ENCODE measurements at regions not wholly inside any gene's neighbourhood (a gene's known extent, or its start where the extent isn't known, plus 50 kb on each side); places are given as distances from the start of the nearest gene placed in this dataset.

- Histone ChIP-seq H3K4me3 (replicated peaks; ENCODE audit: low read depth, low read length) (no peak overlapping the region), H3K27me3 (replicated peaks; ENCODE audit: control insufficient read depth, insufficient read depth, low read length) (no peaks in the 10 kb centered on the region), H3K36me3 (ENCODE audit: control insufficient read depth, insufficient read depth, low read length) (no peaks in the 10 kb centered on the region)
- TF ChIP-seq CTCF (IDR thresholded peaks at IDR 0.05; ENCODE audit: insufficient read depth, low read length, poor library complexity, severe bottlenecking) = no peak
- DNase-seq (ENCODE audit: extremely low read depth, insufficient read length) = no peak
Measured at GRCh38 chr20:10953437-10953836, 279.6 kb upstream of the JAG1 start.

GRCh38 chr20:10954137-10954840, 280.5 kb upstream of the JAG1 start:
- Histone ChIP-seq H3K27me3 (replicated peaks; ENCODE audit: control insufficient read depth, insufficient read depth, low read length) (no peaks in the 10 kb centered on the region), H3K36me3 (ENCODE audit: control insufficient read depth, insufficient read depth, low read length) (no peaks in the 10 kb centered on the region), H3K4me3 (replicated peaks; ENCODE audit: low read depth, low read length) (no peak overlapping the region)
- no peak for DNase-seq (ENCODE audit: extremely low read depth, insufficient read length)
- TF ChIP-seq CTCF (IDR thresholded peaks at IDR 0.05; ENCODE audit: insufficient read depth, low read length, poor library complexity, severe bottlenecking) = no peak

- Histone ChIP-seq H3K27me3 (replicated peaks; ENCODE audit: control insufficient read depth, insufficient read depth, low read length) (no peaks in the 10 kb centered on the region), H3K4me3 (replicated peaks; ENCODE audit: low read depth, low read length) (no peak overlapping the region), H3K36me3 (ENCODE audit: control insufficient read depth, insufficient read depth, low read length) (no peaks in the 10 kb centered on the region)
- TF ChIP-seq CTCF (IDR thresholded peaks at IDR 0.05; ENCODE audit: insufficient read depth, low read length, poor library complexity, severe bottlenecking) = no peak
- no peak for DNase-seq (ENCODE audit: extremely low read depth, insufficient read length)
Measured at GRCh38 chr20:10954908-10955580, 281.2 kb upstream of the JAG1 start.

GRCh38 chr20:10958279-10958678, 284.5 kb upstream of the JAG1 start:
- no peak for DNase-seq (ENCODE audit: extremely low read depth, insufficient read length)
- no peaks in the 10 kb centered on the region for H3K36me3 ChIP-seq (ENCODE audit: control insufficient read depth, insufficient read depth, low read length)
- no peaks in the 10 kb centered on the region for H3K27me3 ChIP-seq (replicated peaks; ENCODE audit: control insufficient read depth, insufficient read depth, low read length)
- no peak overlapping the region for H3K4me3 ChIP-seq (replicated peaks; ENCODE audit: low read depth, low read length)
- TF ChIP-seq CTCF (IDR thresholded peaks at IDR 0.05; ENCODE audit: insufficient read depth, low read length, poor library complexity, severe bottlenecking) = no peak

- no peaks in the 10 kb centered on the region for H3K36me3 ChIP-seq (ENCODE audit: control insufficient read depth, insufficient read depth, low read length)
- H3K4me3 ChIP-seq (replicated peaks; ENCODE audit: low read depth, low read length) = no peak overlapping the region
- H3K27me3 ChIP-seq (replicated peaks; ENCODE audit: control insufficient read depth, insufficient read depth, low read length) = no peaks in the 10 kb centered on the region
- no peak for DNase-seq (ENCODE audit: extremely low read depth, insufficient read length)
- no peak for TF ChIP-seq CTCF (IDR thresholded peaks at IDR 0.05; ENCODE audit: insufficient read depth, low read length, poor library complexity, severe bottlenecking)
Measured at GRCh38 chr20:10960416-10960815, 286.6 kb upstream of the JAG1 start.
